ENCODE measurements at regions not wholly inside any gene's neighbourhood (a gene's known extent, or its start where the extent isn't known, plus 50 kb on each side); places are given as distances from the start of the nearest gene placed in this dataset.

GRCh38 chr1:2920421-2921015 is 100.7 kb upstream of the ACTRT2 start:
- 70 to 93% (median 74%) methylated on average over 4 to 14 of the region's 14 CpGs for WGBS, 4 donors
- Histone ChIP-seq H3K36me3 (replicated peaks in 1 of 2) (no peaks in the 10 kb centered on the region), H3K9me3 (replicated peaks in 1 of 3) (no peaks in the 10 kb centered on the region), H3K27ac (no peak overlapping the region), H3K4me1 (replicated peaks in 1 of 2) (no peaks in the 10 kb centered on the region), H3K27me3 (peaks cover 9% of the 10 kb centered on the region), H3K4me3 (no peak overlapping the region)
- intact Hi-C loops (cut with DNase I) = no loop called here
- DNase-seq = no peak
- no peak for TF ChIP-seq POLR2A (IDR thresholded peaks at IDR 0.05)
- no peak for TF ChIP-seq CTCF (IDR thresholded peaks at IDR 0.05)

- WGBS, 4 donors = 42 to 56% (median 49%) methylated on average over 11 to 27 of the region's 27 CpGs
- Histone ChIP-seq H3K4me1 (replicated peaks in 1 of 2) (no peaks in the 10 kb centered on the region), H3K27me3 (peaks cover 9% of the 10 kb centered on the region), H3K36me3 (replicated peaks in 1 of 2) (no peaks in the 10 kb centered on the region), H3K4me3 (no peak overlapping the region), H3K9me3 (replicated peaks in 1 of 3) (no peaks in the 10 kb centered on the region), H3K27ac (no peak overlapping the region)
- peak in 1 of 7 donors; percentile 10 for DNase-seq
- TF ChIP-seq CTCF (IDR thresholded peaks at IDR 0.05) (peak; percentile 18 to 58 (median 50)), POLR2A (IDR thresholded peaks at IDR 0.05) (no peak)
- intact Hi-C loops (cut with DNase I) = no loop called here
Measured at GRCh38 chr1:2921970-2922686, 99.1 kb upstream of the ACTRT2 start.

- whole genome bisulfite sequencing, 4 donors = 70 to 81% (median 72%) methylated on average over 18 to 21 of the region's 21 CpGs
- no peaks in the 10 kb centered on the region for H3K9me3 ChIP-seq (replicated peaks in 1 of 3)
- H3K27me3 ChIP-seq = peaks cover 9% of the 10 kb centered on the region
- no peak for DNase-seq
- TF ChIP-seq POLR2A (IDR thresholded peaks at IDR 0.05) = no peak
- TF ChIP-seq CTCF (IDR thresholded peaks at IDR 0.05) = no peak
- H3K27ac ChIP-seq = no peak overlapping the region
- intact Hi-C loops (cut with DNase I) = no loop called here
- H3K4me3 ChIP-seq = no peak overlapping the region
- no peaks in the 10 kb centered on the region for H3K4me1 ChIP-seq (replicated peaks in 1 of 2)
- H3K36me3 ChIP-seq (replicated peaks in 1 of 2) = no peaks in the 10 kb centered on the region
Measured at GRCh38 chr1:2923351-2923750, 97.9 kb upstream of the ACTRT2 start.

GRCh38 chr1:2925291-2925690 is 96.0 kb upstream of the ACTRT2 start:
- intact Hi-C loops (cut with DNase I) = no loop called here
- H3K27ac ChIP-seq = no peak overlapping the region
- 59 to 94% (median 84%) methylated on average over 2 to 13 of the region's 13 CpGs for WGBS, 4 donors
- no peak for DNase-seq
- no peak for TF ChIP-seq CTCF (IDR thresholded peaks at IDR 0.05)
- TF ChIP-seq POLR2A (IDR thresholded peaks at IDR 0.05) = no peak
- H3K4me3 ChIP-seq = no peak overlapping the region
- no peaks in the 10 kb centered on the region for H3K36me3 ChIP-seq (replicated peaks in 1 of 2)
- H3K9me3 ChIP-seq (replicated peaks in 1 of 3) = no peaks in the 10 kb centered on the region
- H3K4me1 ChIP-seq (replicated peaks in 1 of 2) = no peaks in the 10 kb centered on the region
- H3K27me3 ChIP-seq = peaks cover 9% of the 10 kb centered on the region

Data from adrenal gland (tissue), 9 donors.